GM21423 (cell line): ENCODE measurements at regions not wholly inside any gene's neighbourhood (a gene's known extent, or its start where the extent isn't known, plus 50 kb on each side); places are given as distances from the start of the nearest gene placed in this dataset.

Source experiments
- ATAC-seq: cut with Tn5 transposase; IDR thresholded peaks from one replicate; pipeline ENCODE4 v1.9.1; 2021; ENCODE audit warnings: mild to moderate bottlenecking, moderate library complexity; ENCODE audit not compliant: unreplicated experiment

DNA sequence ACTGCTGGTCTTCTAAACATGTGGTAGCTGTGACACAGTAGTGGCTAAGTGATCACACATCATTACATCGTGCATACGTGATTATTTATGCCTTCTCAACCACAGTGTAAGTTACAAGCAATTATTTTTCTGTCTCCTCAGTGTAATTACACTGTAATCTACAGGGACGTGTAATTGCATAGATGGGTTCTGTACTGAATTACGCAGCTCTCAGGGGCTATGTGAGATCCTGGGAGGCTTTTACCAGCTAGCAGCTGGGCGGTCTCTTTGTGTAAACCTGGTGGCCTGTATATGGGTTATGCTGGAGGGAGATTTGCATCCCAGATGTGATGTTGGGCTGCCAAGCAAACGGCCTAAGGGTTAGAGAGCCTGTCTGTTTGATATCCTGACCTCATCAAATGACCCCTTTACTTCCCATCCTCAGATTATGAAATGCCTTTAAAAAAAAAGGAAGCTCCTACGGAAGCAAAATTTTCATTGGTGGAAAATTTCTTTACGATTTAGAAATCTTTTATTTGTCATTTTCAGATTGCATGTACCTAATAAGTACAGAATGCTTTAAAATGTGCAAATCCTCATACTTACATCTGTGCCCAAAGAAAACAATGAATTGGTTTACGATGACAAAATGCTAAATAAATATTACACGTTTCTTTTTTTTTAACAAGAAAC is 402.8 kb upstream of the JAG1 start:
- no peak for ATAC-seq

DNA sequence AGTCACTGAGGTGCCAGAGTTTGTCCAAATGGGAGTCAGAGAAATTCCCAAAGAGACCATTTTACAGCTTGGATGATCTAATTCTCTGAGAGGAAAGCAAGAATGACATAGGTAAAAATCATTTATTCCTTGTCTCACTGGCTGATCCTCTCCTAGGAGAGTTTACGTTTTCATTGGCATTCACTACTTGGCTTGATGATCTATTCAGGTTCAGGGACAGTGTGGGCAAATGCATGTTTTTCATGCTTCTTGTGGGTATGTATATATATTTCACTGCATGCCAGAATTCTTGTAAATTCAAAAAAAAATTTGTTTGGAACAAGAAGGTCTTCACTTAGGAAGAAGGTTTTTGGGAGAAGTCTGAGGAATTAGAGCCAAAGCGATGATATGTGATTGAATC is 403.4 kb upstream of the JAG1 start:
- no peak for ATAC-seq

DNA sequence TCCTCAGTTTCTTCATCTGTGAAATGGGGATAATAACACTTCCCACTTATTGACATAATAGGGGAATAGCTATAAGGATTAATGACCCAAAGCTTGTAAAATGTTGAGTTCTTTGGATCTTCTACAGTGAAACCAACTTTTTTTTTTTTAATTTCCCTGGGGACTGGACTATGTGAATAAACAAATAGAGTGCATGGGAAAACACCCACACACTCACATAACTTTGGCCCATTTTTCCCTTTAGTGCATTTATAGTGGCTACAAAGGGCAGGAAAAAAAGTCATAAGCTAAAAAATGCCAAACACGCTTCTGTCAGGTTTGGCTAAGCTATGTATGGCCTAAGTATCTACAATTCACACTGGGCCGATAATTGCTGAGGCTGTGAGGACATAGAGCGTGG is 406.2 kb upstream of the JAG1 start:
- no peak for ATAC-seq

DNA sequence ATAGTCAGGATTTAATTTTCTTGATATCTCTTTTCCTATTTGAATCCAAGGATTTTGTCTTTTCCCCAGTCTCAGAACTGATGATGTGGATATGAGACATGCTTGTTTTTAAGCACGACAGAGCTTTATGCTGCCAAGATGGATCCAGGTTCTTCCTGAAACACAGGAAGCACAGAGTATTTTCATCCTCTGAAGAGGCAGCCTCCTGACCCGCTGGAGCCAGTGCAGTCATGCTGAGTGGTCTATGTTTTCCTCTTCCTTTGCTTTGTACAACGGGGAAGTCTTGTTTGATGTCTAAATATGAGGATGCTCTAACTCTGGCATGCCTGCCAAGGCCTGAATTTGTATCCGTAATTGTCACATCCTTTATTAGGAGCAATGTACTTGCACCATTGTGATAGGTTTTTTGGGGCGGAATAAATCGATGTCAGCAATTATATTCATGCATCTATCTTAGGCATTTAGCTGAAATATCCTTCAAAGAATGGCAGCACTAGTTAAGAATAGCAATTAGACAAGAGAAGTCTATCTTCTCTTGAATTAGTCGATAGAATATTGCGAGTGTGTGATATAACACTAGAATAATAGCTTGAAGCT is 407.1 kb upstream of the JAG1 start:
- no peak for ATAC-seq

DNA sequence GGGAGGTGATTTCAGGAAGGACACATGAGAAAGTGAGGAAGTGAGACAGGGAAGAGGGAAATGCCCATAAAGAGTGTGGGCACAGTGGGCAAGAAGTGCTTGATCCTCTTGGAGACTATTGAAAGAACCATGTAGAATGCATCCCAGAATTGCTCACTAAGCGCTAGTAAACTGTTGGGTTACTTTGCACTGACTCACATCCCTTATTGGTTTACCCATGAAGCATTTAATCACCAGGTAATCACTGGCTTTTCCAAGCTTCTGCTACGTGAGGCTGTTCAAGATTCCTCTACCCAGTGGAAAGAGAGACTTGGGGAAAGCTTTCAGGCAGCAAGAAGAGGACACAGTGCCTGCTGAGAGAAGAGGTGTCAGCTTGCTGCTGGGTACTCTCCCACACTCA is 410.0 kb upstream of the JAG1 start:
- ATAC-seq, result no peak

DNA sequence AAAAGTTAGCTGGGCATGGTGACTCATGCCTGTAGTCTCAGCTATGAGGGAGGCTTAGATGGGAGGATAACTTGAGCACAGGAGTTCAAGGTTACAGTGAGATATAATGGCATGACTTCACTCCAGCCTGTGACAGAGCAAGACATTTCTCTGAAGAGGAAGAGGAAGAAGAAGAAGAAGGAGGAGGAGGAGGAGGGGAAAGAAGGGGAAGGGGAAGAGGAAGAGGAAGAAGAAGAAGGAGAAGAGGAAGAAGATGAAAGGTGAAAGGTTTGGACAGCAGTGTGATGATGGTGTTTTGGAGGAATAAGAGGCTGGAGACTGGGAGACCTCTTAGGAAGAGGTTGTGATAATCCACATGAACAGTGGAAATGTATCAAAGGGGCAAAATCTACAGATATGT is 410.7 kb upstream of the JAG1 start:
- no peak for ATAC-seq

DNA sequence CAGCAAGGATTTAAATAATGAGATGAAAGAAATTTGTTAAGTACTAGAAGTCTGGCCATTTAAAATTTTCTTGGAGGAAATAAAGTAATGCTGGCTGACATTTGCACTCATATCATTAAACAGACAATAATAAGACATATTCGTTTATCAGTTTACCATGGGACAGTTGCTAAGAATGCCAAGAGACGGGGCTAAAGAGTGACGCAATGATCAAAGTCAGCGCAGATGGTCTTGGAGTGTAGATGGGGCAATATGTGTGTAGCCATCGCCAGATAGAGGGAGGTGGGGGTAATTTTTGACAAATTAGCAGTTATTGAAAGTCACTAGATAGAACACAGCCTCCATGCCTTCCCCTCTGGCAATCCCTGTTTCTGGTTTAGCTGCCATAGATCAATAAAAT is 413.2 kb upstream of the JAG1 start:
- no peak for ATAC-seq

DNA sequence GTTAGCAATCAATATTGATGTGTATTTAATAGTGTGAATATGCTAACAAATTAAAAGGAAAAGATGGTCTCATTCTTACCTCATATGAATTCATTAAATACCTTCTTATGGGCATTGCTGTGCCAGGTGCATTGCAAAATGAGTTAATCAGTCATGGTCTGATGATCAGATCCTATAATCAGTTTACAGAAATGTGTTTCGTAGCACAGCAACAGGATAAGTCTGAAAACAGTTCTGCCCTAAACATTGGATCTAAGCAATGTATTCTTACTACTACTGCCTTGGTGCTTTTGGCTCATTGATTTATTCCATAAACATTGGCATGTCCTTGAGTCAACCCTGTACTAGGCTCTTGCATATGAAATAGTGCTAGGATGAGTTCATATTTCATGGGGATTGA is 417.0 kb upstream of the JAG1 start:
- ATAC-seq, result no peak

DNA sequence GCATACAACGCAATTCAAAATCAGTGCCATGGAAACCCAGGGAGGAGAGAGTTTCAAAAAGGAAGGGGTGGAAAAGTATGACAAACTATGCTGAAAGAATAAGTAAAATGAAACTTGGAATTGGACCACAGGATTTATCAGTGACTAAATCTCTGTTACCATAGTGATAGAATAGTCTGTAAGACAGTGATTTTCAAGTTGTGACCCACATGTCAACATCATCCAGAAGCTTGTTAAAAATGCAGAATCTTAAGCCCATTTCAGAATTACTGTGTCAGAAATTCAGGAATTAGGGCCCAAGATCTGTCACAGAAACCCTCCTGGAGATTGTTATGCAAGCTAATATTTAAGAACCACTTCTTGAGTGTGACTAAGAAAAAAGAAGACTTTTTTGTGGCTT is 417.7 kb upstream of the JAG1 start:
- no peak for ATAC-seq

DNA sequence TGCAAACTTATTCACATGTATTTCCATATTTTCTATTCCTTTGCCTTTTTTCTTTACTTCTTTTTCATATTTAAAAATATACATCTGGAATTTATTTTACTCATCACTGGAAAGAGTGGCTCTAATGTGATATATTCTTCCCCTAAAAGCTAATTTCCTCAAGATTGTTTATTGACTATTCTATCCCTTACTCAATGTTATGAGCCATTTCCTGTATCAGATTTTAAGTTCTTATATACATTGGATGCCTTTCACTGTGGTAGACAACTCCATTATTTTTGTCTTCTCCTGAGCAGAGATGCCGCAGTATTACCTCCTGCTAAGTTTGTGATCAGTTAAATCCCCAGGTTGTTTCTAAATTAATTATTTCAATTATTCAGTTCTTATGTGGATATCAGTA is 418.4 kb upstream of the JAG1 start:
- ATAC-seq, result no peak

DNA sequence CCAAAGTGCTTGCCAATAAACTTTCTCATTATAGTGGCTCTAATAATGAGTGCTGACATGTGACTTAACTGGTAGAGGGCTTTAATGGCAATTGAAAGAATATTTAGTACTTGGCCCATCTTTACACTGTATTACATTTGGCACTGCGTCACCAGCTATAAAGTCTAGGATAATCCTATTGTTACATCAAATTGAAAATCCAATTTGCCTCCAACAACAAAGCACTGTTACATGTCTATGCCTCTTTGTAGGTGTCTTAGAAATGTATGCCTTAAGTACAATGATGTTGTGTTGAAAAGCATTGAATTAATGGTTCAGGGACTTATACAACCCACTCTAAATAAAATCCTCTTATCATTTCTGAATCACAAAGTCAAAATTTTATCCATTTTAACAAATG is 420.4 kb upstream of the JAG1 start:
- ATAC-seq, result no peak

DNA sequence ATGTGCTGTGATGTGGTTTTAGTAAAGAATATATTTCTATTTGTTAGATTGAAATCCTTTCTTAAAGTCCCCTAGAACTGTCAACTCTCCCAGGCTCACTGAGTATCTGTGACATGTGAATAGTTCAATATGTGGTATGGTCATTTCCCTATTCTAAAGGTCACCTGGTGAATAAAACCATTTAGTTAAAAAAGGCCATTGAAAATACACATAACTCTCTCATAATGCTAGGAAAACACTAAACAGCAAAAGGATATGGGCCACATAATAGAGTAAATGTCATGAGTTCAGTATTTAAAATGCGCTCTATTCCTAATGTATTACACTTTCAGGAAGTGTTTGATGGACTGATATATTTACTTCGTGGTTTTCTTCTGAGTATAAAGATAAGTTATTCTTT is 420.9 kb upstream of the JAG1 start:
- ATAC-seq, result no peak

DNA sequence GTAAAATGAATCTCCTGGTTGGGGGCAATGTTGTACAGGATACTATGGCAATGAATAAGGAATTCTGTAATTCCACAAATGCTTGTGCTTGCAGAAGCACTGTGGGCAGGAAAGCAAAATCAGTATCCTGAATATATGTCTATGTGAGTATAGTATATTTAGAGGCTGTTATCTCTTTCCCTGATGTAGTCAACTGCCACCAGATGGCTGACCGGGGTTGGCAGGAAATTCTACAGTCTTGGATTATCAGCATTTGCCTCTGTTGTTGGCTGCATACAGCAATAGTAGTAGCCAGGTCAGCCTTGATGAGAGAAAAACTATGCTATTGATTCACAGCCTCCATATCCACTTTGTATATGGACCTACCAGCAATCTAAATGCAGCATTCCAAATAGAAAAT is 425.1 kb upstream of the JAG1 start:
- no peak for ATAC-seq

DNA sequence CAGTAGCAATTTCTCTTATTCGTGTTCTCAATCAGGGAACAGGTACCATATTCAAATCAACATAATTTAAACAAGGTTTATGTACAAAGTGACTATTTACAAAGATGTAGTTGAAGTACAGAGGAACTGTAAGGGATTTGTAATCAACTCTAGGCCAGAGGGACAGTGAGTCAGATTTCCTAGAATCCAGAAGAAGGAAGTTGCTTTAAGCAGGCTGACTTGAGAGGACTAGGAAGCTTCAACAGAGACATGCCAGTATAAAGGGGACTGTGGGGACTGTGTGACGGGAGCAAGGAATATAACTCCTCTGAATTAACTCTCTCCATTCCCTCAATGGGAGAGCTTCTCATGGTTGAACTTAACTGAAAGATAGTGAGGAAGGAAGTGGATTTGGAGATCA is 427.4 kb upstream of the JAG1 start:
- no peak for ATAC-seq

DNA sequence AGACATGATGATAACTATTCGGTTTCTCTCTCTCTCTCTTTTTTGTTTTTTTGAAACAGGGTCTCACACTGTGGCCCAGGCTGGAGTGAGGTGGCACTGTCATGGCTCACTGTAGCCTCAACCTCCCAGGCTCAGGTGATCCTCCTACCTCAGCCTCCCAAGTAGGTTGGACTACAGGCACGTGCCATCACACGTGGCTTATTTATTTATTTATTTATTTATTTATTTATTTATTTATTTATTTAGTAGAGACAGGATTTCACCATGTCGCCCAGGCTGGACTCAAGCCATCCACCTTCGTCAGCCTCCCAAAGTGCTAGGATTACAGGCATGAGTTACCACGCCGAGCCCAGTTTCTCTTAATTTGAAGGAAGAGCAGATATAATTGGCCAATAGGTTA is 427.9 kb upstream of the JAG1 start:
- no peak for ATAC-seq

DNA sequence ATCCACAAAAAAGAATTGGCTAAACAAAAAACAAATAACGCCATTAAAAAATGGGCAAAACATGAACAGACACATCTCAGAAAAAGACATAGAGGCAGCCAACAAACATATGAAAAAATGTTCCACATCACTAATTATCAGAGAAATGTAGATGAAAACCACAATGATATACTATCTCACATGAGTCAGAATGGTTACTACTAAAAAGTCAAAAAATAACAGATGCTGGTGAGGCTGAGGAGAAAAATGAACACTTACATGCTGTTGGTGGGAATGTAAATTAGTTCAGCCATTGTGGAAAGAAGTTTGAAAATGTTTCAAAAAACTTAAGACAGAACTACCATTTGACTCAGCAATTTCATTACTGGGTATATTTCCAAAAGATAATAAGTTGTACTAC is 430.1 kb upstream of the JAG1 start:
- no peak for ATAC-seq

DNA sequence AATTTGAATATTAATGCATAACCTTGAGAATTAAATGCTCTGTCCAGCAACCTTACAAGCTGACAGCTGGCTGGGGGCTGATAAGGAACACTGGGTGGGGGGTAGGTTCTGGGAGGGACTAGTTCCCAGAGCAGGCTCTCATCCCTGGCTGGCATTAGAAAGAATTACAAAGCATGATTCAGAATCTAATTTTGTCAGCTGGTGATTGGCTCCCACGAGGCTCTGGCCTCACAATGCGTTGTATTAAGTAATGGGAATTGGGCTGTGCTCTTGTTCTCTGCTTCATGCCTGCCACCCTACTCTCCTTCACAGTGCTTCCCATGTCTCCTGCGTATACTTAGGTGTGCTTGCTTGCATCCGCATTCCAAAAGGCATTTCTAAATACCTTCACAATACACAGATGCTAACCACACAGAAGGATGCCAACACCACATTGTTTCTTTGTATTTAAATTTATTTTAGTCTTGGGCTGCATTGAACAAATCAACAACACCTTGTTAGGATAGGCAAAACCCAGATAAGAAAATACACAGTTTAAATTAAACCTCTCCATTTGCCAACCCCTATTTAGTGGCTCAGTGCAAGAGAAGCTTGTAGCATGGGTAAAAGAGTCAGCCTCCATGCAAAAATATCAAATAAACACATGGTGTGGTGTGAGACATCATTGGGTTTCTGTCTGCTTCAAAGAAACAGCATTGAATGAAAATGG is 434.5 kb upstream of the JAG1 start:
- ATAC-seq, result no peak

DNA sequence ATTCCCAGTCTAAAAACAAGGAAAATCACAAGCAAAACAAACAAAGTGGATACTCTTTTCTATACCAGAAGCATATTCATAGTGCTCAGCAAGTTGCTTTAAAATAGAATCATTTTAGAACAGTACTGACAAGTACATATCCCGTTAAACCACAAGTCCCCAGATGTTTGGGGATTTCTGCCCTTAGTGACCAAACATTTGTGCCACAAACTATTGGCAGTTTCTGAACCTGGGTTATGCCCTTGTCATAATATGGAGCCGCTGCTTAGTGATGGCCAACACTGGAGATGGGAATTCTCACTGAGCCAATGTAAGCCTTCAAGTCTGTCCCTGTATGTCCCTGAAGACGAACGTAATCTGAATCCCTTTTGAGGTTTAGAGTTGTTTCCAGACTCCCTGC is 436.7 kb upstream of the JAG1 start:
- no peak for ATAC-seq

DNA sequence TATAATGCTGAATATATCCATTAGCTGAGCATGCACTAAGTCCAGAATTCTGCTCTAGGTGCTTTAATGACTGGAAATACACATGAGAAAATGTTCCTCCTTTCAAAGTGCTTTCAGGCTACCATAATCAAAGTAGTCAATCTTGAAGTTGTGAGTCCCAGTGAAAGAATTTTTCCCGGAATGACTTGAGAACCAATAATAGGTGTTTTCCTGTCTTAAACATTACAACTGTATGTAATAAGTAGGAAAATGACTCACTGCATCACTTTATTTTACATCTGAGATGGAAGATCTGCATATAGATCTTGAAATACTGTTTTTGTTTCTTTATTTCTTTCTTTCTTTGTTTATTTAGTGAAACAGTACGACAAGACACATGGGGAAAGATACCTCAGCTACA is 437.4 kb upstream of the JAG1 start:
- ATAC-seq, result no peak

DNA sequence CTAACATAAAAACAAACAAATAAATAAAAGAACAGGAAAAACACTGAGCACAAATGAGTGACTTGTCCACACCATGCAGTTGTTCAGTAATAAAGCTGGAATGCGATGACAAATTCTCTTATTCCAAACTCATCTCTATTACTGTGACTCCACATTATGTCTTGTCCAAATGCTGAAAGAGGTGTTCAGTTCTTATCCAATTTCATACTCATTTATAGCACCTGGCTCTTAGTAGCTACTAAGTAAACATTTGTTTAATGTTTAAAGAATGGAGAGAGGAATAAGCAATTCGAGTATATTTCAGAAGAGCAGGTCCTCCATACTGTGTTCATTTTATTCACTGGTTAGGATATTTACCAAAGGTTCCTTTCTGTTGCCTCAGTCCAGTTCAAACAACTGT is 439.0 kb upstream of the JAG1 start:
- ATAC-seq, result no peak

DNA sequence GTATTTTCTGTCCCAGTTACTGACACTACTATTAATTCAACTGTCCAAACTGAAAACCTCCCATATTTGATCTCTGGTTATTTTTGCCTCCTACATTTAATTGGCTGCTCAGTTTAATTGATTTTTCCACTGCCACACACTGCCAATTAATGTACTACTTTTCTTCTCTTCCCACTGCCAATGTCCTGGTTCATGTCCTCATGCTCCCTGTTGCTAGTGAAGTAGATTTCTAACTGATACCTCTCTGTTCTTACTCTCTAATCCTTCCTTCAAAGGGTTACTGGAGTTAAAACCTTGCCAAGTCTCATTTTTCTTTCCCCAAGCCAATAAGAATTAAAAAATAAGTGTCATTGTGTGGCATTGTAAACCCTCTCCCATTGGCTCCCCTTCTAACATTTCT is 440.6 kb upstream of the JAG1 start:
- no peak for ATAC-seq

DNA sequence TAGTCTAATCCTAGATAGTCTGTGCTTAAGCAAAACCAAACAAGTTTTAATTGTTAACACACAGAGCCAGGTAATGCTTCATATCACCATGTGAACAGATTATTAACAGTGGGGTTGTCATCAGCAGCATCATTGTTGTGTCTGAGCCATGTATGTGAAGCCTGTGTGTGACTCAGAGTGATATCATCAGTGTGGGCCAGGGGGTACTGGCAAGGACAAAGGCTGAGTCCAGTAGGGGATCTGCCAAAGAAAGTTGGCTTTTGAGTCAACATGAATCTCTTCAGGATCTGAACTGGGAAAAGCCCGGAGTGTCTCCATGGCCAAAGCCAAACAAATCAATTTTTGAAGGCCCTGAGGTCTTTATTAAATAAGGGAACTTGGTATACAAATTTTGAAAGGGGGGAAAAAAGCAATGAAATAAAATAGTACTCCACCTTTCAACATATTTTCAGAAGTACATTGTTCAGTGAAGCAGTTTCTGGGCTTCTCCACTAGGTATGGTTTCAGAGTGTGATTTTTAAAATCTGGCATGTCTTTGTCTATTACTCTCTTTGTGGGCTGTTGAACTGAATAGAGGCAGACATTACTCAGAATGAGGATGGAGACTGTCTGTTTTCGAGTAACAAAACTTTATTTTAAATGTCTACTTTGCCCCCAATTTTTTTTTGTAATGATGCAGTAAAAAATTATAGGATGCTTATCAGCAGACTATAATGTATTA is 444.2 kb upstream of the JAG1 start:
- no peak for ATAC-seq
